ENCODE measurements at regions not wholly inside any gene's neighbourhood (a gene's known extent, or its start where the extent isn't known, plus 50 kb on each side); places are given as distances from the start of the nearest gene placed in this dataset.

DNA sequence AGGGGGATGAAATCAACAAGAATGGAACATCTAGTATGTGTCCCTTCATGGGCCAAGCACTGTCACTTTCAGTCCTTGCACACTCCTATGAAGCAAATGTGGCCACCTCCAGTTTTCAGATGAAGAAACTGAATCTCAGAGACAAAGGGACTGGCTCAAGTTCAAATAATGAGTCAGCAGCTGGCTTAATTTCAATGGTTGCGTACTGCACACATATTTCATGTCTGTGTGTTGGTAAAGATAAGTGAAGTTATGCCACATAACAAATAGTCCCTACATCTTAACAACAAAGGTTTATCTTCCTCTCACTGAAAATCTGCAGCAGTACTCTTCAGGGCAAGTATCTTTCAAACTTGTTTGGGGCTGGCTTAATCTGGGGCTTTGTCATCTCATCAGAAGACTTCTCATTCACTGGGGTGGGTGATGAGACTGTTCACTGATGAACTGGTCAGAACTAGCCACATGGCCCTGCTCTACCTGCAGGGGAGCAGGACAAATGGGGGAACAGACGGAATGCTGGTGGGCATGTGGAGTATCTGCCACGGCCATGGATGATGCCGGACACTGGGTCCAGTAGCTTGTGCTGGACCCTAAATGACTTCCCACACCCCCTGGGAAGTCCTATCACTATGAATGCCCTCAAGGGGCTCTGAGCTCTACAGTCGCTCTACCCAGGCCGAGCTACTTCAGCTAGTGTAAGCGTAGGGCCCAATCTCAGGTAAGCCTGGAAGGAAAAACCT lies 263.2 kb downstream of the CYP26B1 start:
- no peak for TF ChIP-seq EZH2 (IDR thresholded peaks at IDR 0.05; ENCODE audit: low read depth)
- TF ChIP-seq, protein P1, sequence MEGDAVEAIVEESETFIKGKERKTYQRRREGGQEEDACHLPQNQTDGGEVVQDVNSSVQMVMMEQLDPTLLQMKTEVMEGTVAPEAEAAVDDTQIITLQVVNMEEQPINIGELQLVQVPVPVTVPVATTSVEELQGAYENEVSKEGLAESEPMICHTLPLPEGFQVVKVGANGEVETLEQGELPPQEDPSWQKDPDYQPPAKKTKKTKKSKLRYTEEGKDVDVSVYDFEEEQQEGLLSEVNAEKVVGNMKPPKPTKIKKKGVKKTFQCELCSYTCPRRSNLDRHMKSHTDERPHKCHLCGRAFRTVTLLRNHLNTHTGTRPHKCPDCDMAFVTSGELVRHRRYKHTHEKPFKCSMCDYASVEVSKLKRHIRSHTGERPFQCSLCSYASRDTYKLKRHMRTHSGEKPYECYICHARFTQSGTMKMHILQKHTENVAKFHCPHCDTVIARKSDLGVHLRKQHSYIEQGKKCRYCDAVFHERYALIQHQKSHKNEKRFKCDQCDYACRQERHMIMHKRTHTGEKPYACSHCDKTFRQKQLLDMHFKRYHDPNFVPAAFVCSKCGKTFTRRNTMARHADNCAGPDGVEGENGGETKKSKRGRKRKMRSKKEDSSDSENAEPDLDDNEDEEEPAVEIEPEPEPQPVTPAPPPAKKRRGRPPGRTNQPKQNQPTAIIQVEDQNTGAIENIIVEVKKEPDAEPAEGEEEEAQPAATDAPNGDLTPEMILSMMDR (conservative IDR thresholded peaks at IDR 0.05), result no peak
- no TSS peak for BruUV-seq (replicated peaks)
- Histone ChIP-seq H3K4me2 (no peak overlapping the region), H2AFZ (no peak overlapping the region), H3K9me3 (ENCODE audit: insufficient read depth, low read depth) (peaks cover 16% of the 10 kb centered on the region; the same call in 1 of the 2 replicates), H3K27me3 (ENCODE audit: insufficient read depth, low read depth) (no peaks in the 10 kb centered on the region; the same call in 1 of the 2 replicates), H4K20me1 (ENCODE audit: insufficient read depth) (no peaks in the 10 kb centered on the region), H3K27ac (no peak overlapping the region), H3K4me1 (replicated peaks; ENCODE audit: insufficient read depth) (peaks cover 35% of the 10 kb centered on the region), H3K4me3 (no peak overlapping the region), H3F3A (ENCODE audit: insufficient read depth, low read depth) (peaks cover 17% of the 10 kb centered on the region; the same call in 1 of the 2 replicates), H3K36me3 (ENCODE audit: low read depth) (no peaks in the 10 kb centered on the region), H3K79me2 (ENCODE audit: low read depth) (no peaks in the 10 kb centered on the region), H3K9me2 (ENCODE audit: insufficient read depth) (no peaks in the 10 kb centered on the region)
- peak; percentile 21 to 61 for DNase-seq
- CTCF ChIA-PET, result interaction anchor here (0.6 kb wide), 1 partner anchor 40 kb away, joined by 3 read pairs; no protein-coding TSS in a partner anchor
- intact Hi-C loops (cut with micrococcal nuclease; ENCODE audit: unreplicated experiment), result loop anchor here (5.0 kb wide), 1 partner anchor 253 kb away; no protein-coding TSS in a partner anchor
- POLR2A ChIA-PET (ENCODE audit: unreplicated experiment), result no interaction called here

DNA sequence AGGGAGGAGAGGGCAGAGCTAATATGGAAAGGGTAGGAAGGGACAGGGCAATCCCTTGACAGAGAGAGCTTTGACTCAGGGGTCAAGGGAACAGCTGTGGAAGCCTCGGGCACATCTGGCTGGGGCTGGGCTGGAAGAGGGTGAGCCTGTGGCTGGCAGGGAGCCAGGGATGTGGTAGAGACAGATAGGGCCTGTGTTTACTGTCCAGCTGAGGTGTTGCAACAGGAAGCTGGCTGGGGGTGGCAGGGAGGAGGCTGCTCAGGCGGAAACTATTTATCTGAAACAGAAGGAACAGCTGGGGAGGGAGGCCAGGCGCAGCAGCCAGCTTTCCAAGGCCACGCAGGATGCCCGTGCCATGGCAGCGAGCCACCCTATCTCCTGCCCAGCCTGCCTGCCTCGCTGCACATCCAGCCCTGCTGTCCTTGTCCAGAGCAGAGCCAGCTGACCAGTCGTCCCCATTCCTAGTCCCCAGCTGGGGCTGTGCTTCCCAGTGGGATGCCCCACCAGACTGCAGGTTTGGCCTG lies 264.7 kb downstream of the CYP26B1 start:
- CTCF ChIA-PET, result interaction anchor here (0.6 kb wide), 1 partner anchor 117 kb away, joined by 3 read pairs; no protein-coding TSS in a partner anchor
- Histone ChIP-seq H3K27me3 (ENCODE audit: insufficient read depth, low read depth) (no peaks in the 10 kb centered on the region; the same call in 1 of the 2 replicates), H3K4me2 (peak overlapping the region; percentile 27), H3K4me3 (no peak overlapping the region), H2AFZ (no peak overlapping the region), H3K27ac (no peak overlapping the region), H3K36me3 (ENCODE audit: low read depth) (no peaks in the 10 kb centered on the region), H3F3A (ENCODE audit: insufficient read depth, low read depth) (peaks cover 17% of the 10 kb centered on the region; the same call in 1 of the 2 replicates), H4K20me1 (ENCODE audit: insufficient read depth) (no peaks in the 10 kb centered on the region), H3K9me3 (ENCODE audit: insufficient read depth, low read depth) (peaks cover 16% of the 10 kb centered on the region; the same call in 1 of the 2 replicates), H3K79me2 (ENCODE audit: low read depth) (no peaks in the 10 kb centered on the region), H3K9me2 (ENCODE audit: insufficient read depth) (no peaks in the 10 kb centered on the region), H3K4me1 (replicated peaks; ENCODE audit: insufficient read depth) (peaks cover 35% of the 10 kb centered on the region)
- BruUV-seq (replicated peaks), result no TSS peak
- peak; percentile 57 to 77 for DNase-seq
- POLR2A ChIA-PET (ENCODE audit: unreplicated experiment), result interaction anchor here (0.6 kb wide), 1 partner anchor 839 kb away, joined by 3 read pairs; no protein-coding TSS in a partner anchor
- TF ChIP-seq, protein P1 (conservative IDR thresholded peaks at IDR 0.05), result no peak
- TF ChIP-seq EZH2 (IDR thresholded peaks at IDR 0.05; ENCODE audit: low read depth), result no peak
- intact Hi-C loops (cut with micrococcal nuclease; ENCODE audit: unreplicated experiment), result loop anchor here (5.0 kb wide), 1 partner anchor 254 kb away; no protein-coding TSS in a partner anchor

DNA sequence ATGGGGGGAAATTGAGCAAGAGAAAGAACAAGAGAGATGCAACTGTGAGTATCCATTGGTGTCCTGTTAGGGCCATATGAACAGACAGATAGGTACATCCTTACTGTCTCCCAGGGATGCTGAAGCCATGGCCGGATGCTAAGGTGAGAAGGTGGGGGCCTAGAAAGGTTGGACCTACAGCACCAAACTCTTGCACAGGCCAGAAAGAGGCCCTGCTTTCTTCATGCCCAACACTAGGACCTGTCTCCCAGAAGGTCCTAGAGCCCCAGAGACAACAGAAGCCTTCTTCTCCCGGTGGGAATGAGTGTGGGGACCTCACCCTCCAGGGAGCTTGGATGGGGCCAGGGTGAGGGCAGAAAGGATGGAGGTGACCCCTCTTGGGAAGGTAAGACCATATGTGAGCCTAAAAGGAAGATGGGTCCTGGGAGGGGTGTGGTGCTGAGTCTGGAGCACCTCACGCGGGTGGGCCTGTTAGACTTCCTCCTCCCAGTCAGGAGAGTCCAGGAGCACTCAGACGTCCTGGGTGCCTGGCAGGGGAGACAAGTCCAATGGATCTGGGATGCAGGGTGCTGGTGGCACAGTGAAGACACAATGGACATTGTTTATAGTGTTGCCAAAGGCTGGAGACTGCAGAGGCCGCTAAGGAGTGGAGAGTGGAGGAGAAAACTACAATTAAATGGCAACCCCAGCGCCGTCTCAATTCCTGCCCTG lies 265.3 kb downstream of the CYP26B1 start:
- Histone ChIP-seq H3K36me3 (ENCODE audit: low read depth) (no peaks in the 10 kb centered on the region), H3K9me2 (ENCODE audit: insufficient read depth) (no peaks in the 10 kb centered on the region), H3K27me3 (ENCODE audit: insufficient read depth, low read depth) (no peaks in the 10 kb centered on the region; the same call in 1 of the 2 replicates), H3K9me3 (ENCODE audit: insufficient read depth, low read depth) (peaks cover 16% of the 10 kb centered on the region; the same call in 1 of the 2 replicates), H4K20me1 (ENCODE audit: insufficient read depth) (no peaks in the 10 kb centered on the region), H3F3A (ENCODE audit: insufficient read depth, low read depth) (peaks cover 17% of the 10 kb centered on the region; the same call in 1 of the 2 replicates), H3K27ac (no peak overlapping the region), H3K79me2 (ENCODE audit: low read depth) (no peaks in the 10 kb centered on the region), H2AFZ (no peak overlapping the region), H3K4me2 (0 out of 2 replicates have a peak overlapping the region, but pooled peaks have one; percentile 27), H3K4me3 (no peak overlapping the region), H3K4me1 (replicated peaks; ENCODE audit: insufficient read depth) (peaks cover 35% of the 10 kb centered on the region)
- POLR2A ChIA-PET (ENCODE audit: unreplicated experiment), result no interaction called here
- no TSS peak for BruUV-seq (replicated peaks)
- no peak for DNase-seq
- intact Hi-C loops (cut with micrococcal nuclease; ENCODE audit: unreplicated experiment), result loop anchor here (5.0 kb wide), 1 partner anchor 255 kb away; no protein-coding TSS in a partner anchor
- CTCF ChIA-PET, result interaction anchor here (0.6 kb wide), 1 partner anchor 116 kb away, joined by 3 read pairs; no protein-coding TSS in a partner anchor
- TF ChIP-seq, protein P1 (conservative IDR thresholded peaks at IDR 0.05), result no peak
- no peak for TF ChIP-seq EZH2 (IDR thresholded peaks at IDR 0.05; ENCODE audit: low read depth)

Measured in PC-9 (cell line).